ENCODE measurements at regions not wholly inside any gene's neighbourhood (a gene's known extent, or its start where the extent isn't known, plus 50 kb on each side); places are given as distances from the start of the nearest gene placed in this dataset.
"Not testable (repeated sequence)": the region's sequence is repeated elsewhere in the genome, so short reads cannot be mapped to it uniquely, and the experiment has no call there.

GRCh38 chr1:21385022-21385421 is 54.9 kb upstream of the NBPF3 start:
- DNase-seq (ENCODE audit: low read depth in 2 of 2) = no peak

- DNase-seq (ENCODE audit: low read depth in 2 of 2) = no peak
These were observed 55.3 kb upstream of the NBPF3 start for GRCh38 chr1:21384620-21385019.

- no peak for DNase-seq (ENCODE audit: low read depth in 2 of 2)
These were observed 56.0 kb upstream of the NBPF3 start for GRCh38 chr1:21383785-21384401.

GRCh38 chr1:21381354-21381753 is 58.6 kb upstream of the NBPF3 start:
- no peak for DNase-seq (ENCODE audit: low read depth in 2 of 2)

GRCh38 chr1:21380147-21380546 is 59.8 kb upstream of the NBPF3 start:
- DNase-seq (ENCODE audit: low read depth in 2 of 2) = not testable (repeated sequence)

- no peak for DNase-seq (ENCODE audit: low read depth in 2 of 2)
These were observed 60.4 kb upstream of the NBPF3 start for GRCh38 chr1:21379571-21379970.

GRCh38 chr1:21378705-21379494 is 61.0 kb upstream of the NBPF3 start:
- DNase-seq (ENCODE audit: low read depth in 2 of 2) = no peak

- no peak for DNase-seq (ENCODE audit: low read depth in 2 of 2)
These were observed 67.6 kb upstream of the NBPF3 start for GRCh38 chr1:21372383-21372782.

- DNase-seq (ENCODE audit: low read depth in 2 of 2) = no peak
These were observed 70.0 kb upstream of the NBPF3 start for GRCh38 chr1:21369905-21370304.

GRCh38 chr1:21368515-21369289 is 71.2 kb upstream of the NBPF3 start:
- peak; percentile 33 to 43 for DNase-seq (ENCODE audit: low read depth in 2 of 2)

GRCh38 chr1:21367973-21368514 is 71.9 kb upstream of the NBPF3 start:
- DNase-seq (ENCODE audit: low read depth in 2 of 2) = not testable (repeated sequence)

- DNase-seq (ENCODE audit: low read depth in 2 of 2) = no peak
These were observed 73.6 kb upstream of the NBPF3 start for GRCh38 chr1:21366288-21366687.

GRCh38 chr1:21365036-21365435 is 74.8 kb upstream of the ECE1 start:
- DNase-seq (ENCODE audit: low read depth in 2 of 2) = no peak

- DNase-seq (ENCODE audit: low read depth in 2 of 2) = no peak
These were observed 71.8 kb upstream of the ECE1 start for GRCh38 chr1:21362096-21362495.

GRCh38 chr1:21361506-21361905 is 71.2 kb upstream of the ECE1 start:
- DNase-seq (ENCODE audit: low read depth in 2 of 2) = no peak

- DNase-seq (ENCODE audit: low read depth in 2 of 2) = no peak
These were observed 66.9 kb upstream of the ECE1 start for GRCh38 chr1:21357161-21357560.

GRCh38 chr1:21355956-21356355 is 65.7 kb upstream of the ECE1 start:
- DNase-seq (ENCODE audit: low read depth in 2 of 2) = no peak

- no peak for DNase-seq (ENCODE audit: low read depth in 2 of 2)
These were observed 62.3 kb upstream of the ECE1 start for GRCh38 chr1:21352586-21352985.

- no peak for DNase-seq (ENCODE audit: low read depth in 2 of 2)
These were observed 61.6 kb upstream of the ECE1 start for GRCh38 chr1:21351901-21352300.

- DNase-seq (ENCODE audit: low read depth in 2 of 2) = no peak
These were observed 60.1 kb upstream of the ECE1 start for GRCh38 chr1:21350202-21350885.

GRCh38 chr1:21349693-21350092 is 59.4 kb upstream of the ECE1 start:
- DNase-seq (ENCODE audit: low read depth in 2 of 2) = no peak

- no peak for DNase-seq (ENCODE audit: low read depth in 2 of 2)
These were observed 56.9 kb upstream of the ECE1 start for GRCh38 chr1:21347072-21347581.
